Islet precursor cell (in vitro differentiated cells): ENCODE measurements at regions not wholly inside any gene's neighbourhood (a gene's known extent, or its start where the extent isn't known, plus 50 kb on each side); places are given as distances from the start of the nearest gene placed in this dataset.

ENCODE experiments used
- DNase-seq: peaks from one replicate; pipeline ENCODE4 v3.0.0-alpha.2; 2018

- no peak for DNase-seq
Measured at GRCh38 chr20:19807946-19808330, 49.9 kb downstream of the RIN2 start.

- DNase-seq, result no peak
Measured at GRCh38 chr20:19808498-19808897, 50.4 kb downstream of the RIN2 start.

- DNase-seq, result no peak
Measured at GRCh38 chr20:19809505-19809904, 51.4 kb downstream of the RIN2 start.

DNA sequence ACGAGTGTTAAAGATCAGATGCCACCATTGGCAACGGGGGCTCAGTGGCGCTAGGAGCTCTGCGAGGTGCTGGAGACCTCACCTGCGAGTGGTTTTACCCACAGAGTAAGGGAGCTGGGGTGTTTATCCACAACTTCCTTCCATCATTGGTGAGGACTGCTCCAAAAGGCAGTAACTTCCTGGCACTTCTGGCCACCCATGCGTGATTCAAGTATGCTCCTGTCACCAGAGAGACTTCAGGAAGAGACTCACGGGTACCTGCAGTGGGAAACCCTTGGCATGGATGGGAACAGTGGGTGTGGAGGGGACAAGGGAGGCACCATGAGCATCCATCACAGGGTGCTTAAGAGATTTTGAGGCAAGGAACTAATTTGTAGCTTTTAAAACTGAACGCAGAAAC is 53.2 kb downstream of the RIN2 start:
- DNase-seq, result no peak

- no peak for DNase-seq
Measured at GRCh38 chr20:19812056-19812455, 54.0 kb downstream of the RIN2 start.

DNA sequence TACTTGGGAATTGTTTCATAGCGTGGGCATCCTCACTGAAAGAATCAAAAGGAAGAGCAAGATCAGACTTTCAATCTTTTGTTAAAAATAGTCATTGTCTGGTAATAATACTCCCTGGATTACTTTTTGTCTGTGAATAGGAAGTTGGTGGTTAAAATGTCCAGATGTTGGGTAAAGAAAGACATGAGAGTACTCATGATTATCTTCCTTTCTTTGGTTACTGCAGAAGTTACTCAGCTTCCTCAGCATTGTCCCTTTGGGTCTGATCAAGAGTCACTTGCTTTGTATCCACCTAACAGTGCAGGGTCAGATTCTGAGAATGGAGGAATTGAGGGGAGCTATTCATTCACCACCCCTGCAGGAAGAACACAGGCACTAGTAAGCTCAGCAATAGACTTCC is 54.6 kb downstream of the RIN2 start:
- no peak for DNase-seq

DNA sequence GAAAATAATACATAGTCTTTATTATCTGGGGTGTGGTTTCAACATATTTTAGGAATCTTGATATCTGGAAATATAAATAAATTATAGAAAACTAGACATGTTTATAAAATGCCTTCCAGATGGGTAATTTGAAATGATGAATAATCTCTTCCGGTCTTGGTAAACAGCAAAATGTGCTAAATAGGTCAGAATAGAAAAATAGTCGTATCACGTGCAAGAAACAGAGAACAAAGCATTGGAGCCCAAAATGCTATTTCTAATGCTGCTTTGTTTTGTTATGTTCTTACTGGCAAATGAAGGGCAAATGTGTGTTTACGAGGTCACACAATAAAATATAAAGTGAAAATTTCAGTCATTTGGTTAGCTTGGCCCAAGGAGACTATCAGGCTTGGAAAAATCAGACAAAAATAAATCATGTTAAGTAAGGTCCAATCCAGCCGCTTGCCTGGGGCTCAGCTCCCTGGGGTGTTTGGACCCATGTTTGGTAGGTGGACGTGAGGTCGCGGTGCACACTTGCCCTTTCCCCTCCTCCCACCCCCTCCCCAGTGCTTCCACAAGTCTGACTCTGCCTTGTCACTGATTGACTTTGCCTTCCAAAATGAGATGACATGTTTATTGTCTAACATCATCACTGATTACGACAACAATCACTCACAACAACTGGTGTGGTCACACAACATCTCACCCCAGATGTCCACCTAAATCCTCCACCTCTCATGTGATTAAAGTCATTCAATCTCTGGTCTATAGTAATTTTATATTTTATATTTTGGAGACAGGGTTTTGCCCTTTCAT is 56.0 kb downstream of the RIN2 start:
- DNase-seq, result no peak

DNA sequence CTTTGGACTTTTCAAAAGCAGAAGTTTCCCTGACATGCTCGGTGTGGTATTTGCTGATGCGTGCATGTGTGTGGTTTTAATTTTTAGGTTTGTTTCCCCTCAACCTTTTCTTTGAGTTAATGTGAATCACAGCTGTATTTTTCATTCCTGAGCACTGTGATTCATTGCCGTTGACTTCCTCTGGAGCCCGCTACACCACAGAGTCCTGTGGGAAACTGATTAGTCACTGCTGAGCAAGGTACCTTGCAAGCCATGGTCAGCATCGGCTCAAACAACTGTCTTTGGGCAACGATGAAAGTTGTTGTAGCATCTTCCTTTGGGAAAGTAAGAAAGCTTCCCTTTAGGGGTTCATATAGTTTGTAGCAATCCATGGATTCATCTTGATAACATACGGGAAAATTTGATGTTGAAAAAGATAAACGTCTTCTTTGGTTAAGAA is 57.5 kb downstream of the RIN2 start:
- DNase-seq, result peak; percentile 93

DNA sequence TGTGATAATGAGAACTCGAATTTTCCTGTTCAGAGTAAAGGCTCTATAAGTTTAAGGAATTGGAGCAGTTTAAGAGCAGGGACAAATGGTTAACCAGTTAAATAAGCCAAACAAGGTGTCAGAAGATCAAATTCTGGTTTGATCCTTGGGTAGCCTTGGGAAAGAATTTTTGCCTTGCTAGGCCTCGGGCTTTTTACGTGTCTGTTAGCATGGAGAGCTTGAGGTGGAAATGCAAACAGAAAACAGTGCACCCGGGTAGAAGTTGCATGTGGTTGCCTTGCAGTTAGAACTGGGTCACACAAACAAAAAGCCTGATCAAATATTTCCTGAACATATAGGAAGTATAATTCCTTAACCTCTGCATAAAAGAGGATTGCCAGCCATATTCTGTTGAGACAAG is 58.3 kb downstream of the RIN2 start:
- no peak for DNase-seq

DNA sequence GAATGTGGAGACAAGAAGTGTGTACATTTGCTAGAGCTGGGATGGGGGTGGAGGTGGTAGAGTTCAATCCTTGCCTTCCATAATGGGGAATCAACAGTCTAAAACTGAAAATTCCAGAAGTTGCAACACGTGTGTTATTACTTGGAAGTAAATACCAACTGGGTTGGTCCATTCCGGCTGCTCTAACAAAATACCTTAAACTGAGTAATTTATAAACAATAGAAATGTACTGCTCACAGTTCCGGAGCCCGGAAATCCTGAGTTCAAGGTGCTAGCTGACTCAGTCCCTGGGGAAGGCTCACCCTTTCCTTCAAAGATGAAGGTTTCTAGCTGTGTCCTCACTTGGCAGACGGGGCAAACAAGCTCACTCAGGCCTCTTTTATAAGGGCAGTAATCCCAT is 59.0 kb downstream of the RIN2 start:
- no peak for DNase-seq

DNA sequence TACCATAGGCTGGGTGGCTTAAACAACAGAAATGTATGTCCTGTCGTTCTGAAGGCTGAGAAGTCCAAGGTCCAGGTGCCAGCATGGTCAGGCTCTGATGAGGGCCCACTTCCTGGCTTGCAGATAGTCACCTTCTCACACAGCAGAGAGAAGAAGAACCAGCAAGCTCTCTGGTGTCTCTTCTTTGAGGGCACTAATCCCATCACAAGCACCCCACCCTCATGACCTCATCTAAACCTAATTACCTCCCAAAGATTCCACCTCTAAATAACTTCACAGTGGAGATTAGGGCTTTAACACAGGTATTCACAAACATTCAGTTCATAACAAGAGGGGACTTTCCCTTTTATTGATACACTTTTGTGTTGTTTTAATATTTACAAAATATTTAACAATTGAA is 61.1 kb downstream of the RIN2 start:
- no peak for DNase-seq

- DNase-seq, result no peak
Measured at GRCh38 chr20:19820555-19821211, 62.6 kb downstream of the RIN2 start.

DNA sequence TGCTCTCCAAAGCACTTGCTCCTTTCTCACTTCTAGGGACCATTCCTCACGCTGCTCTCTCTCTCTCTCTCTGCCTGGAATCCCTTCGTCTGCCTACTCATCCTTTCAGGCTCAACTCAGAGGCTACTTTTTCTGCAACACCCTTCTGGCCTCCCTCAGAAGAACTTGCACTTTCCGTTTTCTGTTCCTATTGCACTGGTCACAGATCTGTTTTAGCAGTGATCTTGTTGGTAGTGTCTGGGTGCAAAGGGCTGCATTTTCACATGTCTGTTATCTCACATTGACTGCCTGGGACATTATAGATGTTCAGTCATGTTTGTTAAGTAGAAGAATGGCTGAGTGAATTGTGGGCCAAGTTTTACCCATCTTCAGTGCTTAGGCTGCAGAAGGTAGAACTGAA is 63.5 kb downstream of the RIN2 start:
- DNase-seq, result no peak

- no peak for DNase-seq
Measured at GRCh38 chr20:19823216-19823615, 65.2 kb downstream of the RIN2 start.

- DNase-seq, result no peak
Measured at GRCh38 chr20:19823971-19824370, 65.9 kb downstream of the RIN2 start.

GRCh38 chr20:19824861-19825260 is 66.8 kb downstream of the RIN2 start:
- DNase-seq, result no peak

- no peak for DNase-seq
Measured at GRCh38 chr20:19826179-19826914, 68.3 kb downstream of the RIN2 start.

DNA sequence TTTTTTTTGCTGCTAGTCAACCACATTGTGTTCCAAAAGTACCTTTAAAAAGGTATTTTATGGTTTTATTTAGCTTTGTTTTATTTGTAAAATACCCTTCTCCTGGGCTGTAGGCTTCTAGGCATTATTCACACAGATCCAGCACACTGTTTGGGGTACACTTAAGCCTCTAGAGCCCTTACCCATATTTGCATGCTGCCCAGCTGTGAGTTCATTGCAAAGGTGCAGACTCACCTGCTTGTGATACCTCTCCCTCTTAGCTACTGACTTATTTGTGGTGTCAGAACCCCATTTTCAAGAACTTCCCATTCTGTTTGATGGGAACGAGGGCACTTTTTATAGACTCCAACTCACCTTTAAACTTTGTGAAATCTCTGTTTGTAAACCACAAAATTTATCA is 69.8 kb downstream of the RIN2 start:
- no peak for DNase-seq

GRCh38 chr20:19828232-19828631 is 70.2 kb downstream of the RIN2 start:
- DNase-seq, result no peak

- DNase-seq, result no peak
Measured at GRCh38 chr20:19830211-19830785, 72.2 kb downstream of the RIN2 start.

DNA sequence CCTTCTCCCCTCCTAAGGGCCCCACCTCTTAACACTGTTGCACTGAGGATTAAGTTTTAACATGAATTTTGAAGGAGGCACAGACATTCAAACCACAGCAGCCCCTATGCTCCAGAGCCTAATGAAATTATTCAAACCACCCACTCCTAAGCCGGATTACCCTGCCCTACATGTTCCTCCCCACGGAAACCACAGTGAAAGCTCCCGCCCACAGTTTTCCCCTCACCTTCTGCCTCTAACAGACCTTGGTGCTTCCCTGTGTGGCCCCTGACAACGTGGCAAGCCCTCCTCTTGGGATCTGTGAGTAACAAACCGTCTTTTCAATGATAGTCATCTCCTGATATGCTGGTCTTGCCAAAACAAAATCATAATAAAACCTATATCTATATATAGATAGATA is 74.8 kb downstream of the RIN2 start:
- DNase-seq, result peak; percentile 49

GRCh38 chr20:19833395-19833794 is 75.3 kb downstream of the RIN2 start:
- peak; percentile 70 for DNase-seq

- no peak for DNase-seq
Measured at GRCh38 chr20:19834287-19834686, 76.2 kb downstream of the RIN2 start.

DNA sequence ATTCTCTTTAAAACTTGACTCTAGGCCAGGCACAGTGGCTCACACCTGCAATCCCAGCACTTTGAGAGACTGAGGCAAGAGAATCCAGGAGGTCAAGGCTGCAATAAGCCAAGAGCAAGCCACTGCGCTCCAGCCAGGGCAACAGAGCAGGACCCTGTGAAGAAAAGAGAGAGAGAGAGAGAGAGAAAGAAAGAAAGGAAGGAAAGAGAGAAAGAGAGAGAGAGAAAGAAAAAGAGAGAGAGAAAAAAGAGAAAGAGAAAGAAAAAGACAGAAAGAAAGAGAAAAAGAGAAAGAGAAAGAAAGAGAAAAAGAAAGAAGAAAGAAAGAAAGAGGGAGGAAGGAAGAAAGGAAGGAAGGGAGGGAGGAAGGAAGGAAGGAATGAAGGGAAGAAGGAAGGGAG is 76.7 kb downstream of the RIN2 start:
- DNase-seq, result no peak
